GM10266 (cell line): ENCODE measurements at regions not wholly inside any gene's neighbourhood (a gene's known extent, or its start where the extent isn't known, plus 50 kb on each side); places are given as distances from the start of the nearest gene placed in this dataset.
"Not testable (repeated sequence)": the region's sequence is repeated elsewhere in the genome, so short reads cannot be mapped to it uniquely, and the experiment has no call there.

ENCODE experiments used
- DNase-seq: peaks from one replicate; pipeline ENCODE4 v3.0.0; 2012; ENCODE audit errors: extremely low spot score
- CTCF ChIP-seq: IDR thresholded peaks from 2 replicates; pipeline ENCODE4 v1.5.1; 2012; ENCODE audit warnings: mild to moderate bottlenecking, low read depth; ENCODE audit not compliant: control insufficient read depth, insufficient read depth; ENCODE audit errors: missing control alignments

GRCh38 chr3:101128001-101128400 is 134.8 kb upstream of the ABI3BP start:
- no peak for TF ChIP-seq CTCF
- no peak for DNase-seq

- DNase-seq = no peak
- no peak for TF ChIP-seq CTCF
These were observed 130.9 kb upstream of the ABI3BP start for GRCh38 chr3:101124125-101124524.

- no peak for TF ChIP-seq CTCF
- no peak for DNase-seq
These were observed 129.9 kb upstream of the ABI3BP start for GRCh38 chr3:101123081-101123480.

- TF ChIP-seq CTCF = no peak
These were observed 129.5 kb upstream of the ABI3BP start for GRCh38 chr3:101122681-101123080.

GRCh38 chr3:101120039-101120438 is 126.8 kb upstream of the ABI3BP start:
- DNase-seq = no peak
- TF ChIP-seq CTCF = no peak

More at GRCh38 chr3:101122681-101123080, 129.5 kb upstream of the ABI3BP start:
- no peak for DNase-seq

GRCh38 chr3:101119535-101119934 is 126.3 kb upstream of the ABI3BP start:
- TF ChIP-seq CTCF = no peak
- DNase-seq = no peak

- no peak for DNase-seq
- no peak for TF ChIP-seq CTCF
These were observed 124.8 kb upstream of the ABI3BP start for GRCh38 chr3:101117980-101118379.

- no peak for TF ChIP-seq CTCF
- no peak for DNase-seq
These were observed 124.2 kb upstream of the ABI3BP start for GRCh38 chr3:101117465-101117864.

- not testable (repeated sequence) for DNase-seq
These were observed 117.1 kb upstream of the ABI3BP start for GRCh38 chr3:101110295-101110694.
